K562 (cell line): ENCODE measurements at regions not wholly inside any gene's neighbourhood (a gene's known extent, or its start where the extent isn't known, plus 50 kb on each side); places are given as distances from the start of the nearest gene placed in this dataset.

ENCODE experiments used
- ATAC-seq: fragments of 200-7000 bp; cut with Tn5 transposase; 3 replicates; pipeline ENCODE4 v1.9.1; 2020; ENCODE audit warnings: moderate library complexity
- BruUV-seq: library from RNA; stranded (reverse); fragments of 400-500 nt; replicated peaks from 2 replicates; lab custom pipeline; 2021; lab: Mats Ljungman, UMichigan
- CTCF ChIA-PET: fragments of 300-600 bp; formaldehyde crosslinking; extraction: SDS; loops from one replicate; lab custom pipeline; 2021; ENCODE audit warnings: low intra/inter-chr PET ratio; lab: Yijun Ruan, JAX
- POLR2A ChIA-PET: fragments of 300-600, 350-650 bp; sonication (Branson Sonifier 250); formaldehyde crosslinking; extraction: SDS; loops from one replicate; lab custom pipeline; 2021; ENCODE audit warnings: antibody characterized with exemption, inconsistent platforms; lab: Yijun Ruan, JAX
- DNase-seq, 4 experiments: peaks; one replicate each; pipeline versions ENCODE4 v3.0.0 to v3.0.0-alpha.2; 2011 to 2018; ENCODE audit warnings: low spot score in 3 of 4, mixed read lengths in 3 of 4; ENCODE audit errors: extremely low read depth in 1 of 4
- FAIRE-seq: peaks from 2 replicates; lab custom pipeline; 2011; peaks lifted over from hg19 to GRCh38; lab: Jason Lieb, UNC
- H2AFZ ChIP-seq: 2 replicates; pipeline ENCODE4 v1.6.0; 2011; ENCODE audit warnings: low read depth, low read length, control low read depth, inconsistent platforms
- H3K27ac ChIP-seq: fragments of 200-600 bp; 3 replicates; pipeline ENCODE4 v1.8.0; 2011; ENCODE audit warnings: low read depth, mild to moderate bottlenecking, control low read depth, inconsistent platforms, low read length, moderate library complexity, mixed read lengths; ENCODE audit errors: extremely low read depth
- H3K27me3 ChIP-seq, 2 experiments: fragments of 300-600 bp in 1 of 2; 2 replicates in 1 of 2; 3 replicates in 1 of 2; pipeline versions ENCODE4 v1.6.0 to v1.8.0; 2011; ENCODE audit warnings: inconsistent platforms in 2 of 2, low read length in 2 of 2, mild to moderate bottlenecking in 1 of 2, mixed read lengths in 1 of 2, moderate library complexity in 1 of 2; ENCODE audit not compliant: control insufficient read depth in 2 of 2, insufficient read depth in 2 of 2
- H3K36me3 ChIP-seq: fragments of 300-600 bp; 3 replicates; pipeline ENCODE4 v1.8.0; 2011; ENCODE audit warnings: mild to moderate bottlenecking, low read length, inconsistent platforms; ENCODE audit not compliant: control insufficient read depth, insufficient read depth
- H3K4me1 ChIP-seq, 2 experiments: fragments of 200-600 bp in 1 of 2; replicated peaks in 1 of 2; 2 replicates in 1 of 2; 3 replicates in 1 of 2; pipeline versions ENCODE4 v1.5.1 to v1.8.0; 2011; ENCODE audit warnings: inconsistent platforms in 2 of 2, low read length in 2 of 2, mild to moderate bottlenecking in 1 of 2, mixed read lengths in 1 of 2, moderate library complexity in 1 of 2; ENCODE audit not compliant: control insufficient read depth in 2 of 2, insufficient read depth in 2 of 2
- H3K4me2 ChIP-seq: 2 replicates; pipeline ENCODE4 v1.6.1; 2011; ENCODE audit warnings: low read length, control low read depth, inconsistent platforms, mixed read lengths; ENCODE audit not compliant: insufficient read depth
- H3K4me3 ChIP-seq: fragments of 200-600 bp; sonication (generic), shearing (Covaris generic); 2 replicates; pipeline ENCODE4 v1.5.1; 2016; ENCODE audit warnings: control low read depth, inconsistent platforms
- H3K79me2 ChIP-seq: fragments of 200-600 bp; 3 replicates; pipeline ENCODE4 v1.8.0; 2011; ENCODE audit warnings: low read length, inconsistent platforms; ENCODE audit not compliant: control insufficient read depth, insufficient read depth
- H3K9ac ChIP-seq, 2 experiments: 2 replicates each; pipeline versions ENCODE4 v1.6.0 to v1.6.1; 2011; ENCODE audit warnings: low read depth in 2 of 2, low read length in 2 of 2, control low read depth in 1 of 2, inconsistent platforms in 1 of 2, mild to moderate bottlenecking in 1 of 2, mixed read lengths in 1 of 2; ENCODE audit not compliant: insufficient read depth in 1 of 2
- H3K9me1 ChIP-seq: one replicate; pipeline ENCODE4 v1.6.0; 2011; ENCODE audit warnings: inconsistent platforms, mild to moderate bottlenecking, low read length, moderate library complexity; ENCODE audit not compliant: control insufficient read depth, insufficient read depth
- H3K9me3 ChIP-seq: replicated peaks from 2 replicates; pipeline ENCODE4 v1.5.1; 2011; ENCODE audit warnings: low read depth, low read length, inconsistent platforms; ENCODE audit not compliant: control insufficient read depth, insufficient read depth
- H4K20me1 ChIP-seq: replicated peaks from 2 replicates; pipeline ENCODE4 v1.6.1; 2011; ENCODE audit warnings: low read length, inconsistent platforms, mixed read lengths; ENCODE audit not compliant: control insufficient read depth, insufficient read depth
- KAT2B ChIP-seq: IDR thresholded peaks from one replicate; pipeline ENCODE4 v1.6.1; 2012; ENCODE audit warnings: low read depth, mild to moderate bottlenecking, control low read depth, inconsistent platforms, low read length, moderate library complexity
- MAFK ChIP-seq: IDR thresholded peaks from 2 replicates; pipeline ENCODE4 v1.6.1; 2011; ENCODE audit warnings: low read length, improper control_type of control experiment
- PHB2 ChIP-seq: fragments of 450-650 bp; IDR thresholded peaks from 2 replicates; pipeline ENCODE4 v1.6.1; 2017; ENCODE audit warnings: low read depth
- PTTG1 ChIP-seq: fragments of 450-650 bp; IDR thresholded peaks from 2 replicates; pipeline ENCODE4 v1.6.1; 2016; ENCODE audit warnings: low read depth, mild to moderate bottlenecking, missing genetic modification characterization, missing compliant biosample characterization
- RBM25 ChIP-seq: fragments of 200-400 bp; formaldehyde crosslinking; IDR thresholded peaks from 2 replicates; pipeline ENCODE4 v1.6.1; 2018; ENCODE audit warnings: low read length, low read depth, moderate library complexity; ENCODE audit not compliant: severe bottlenecking
- TCF3 ChIP-seq: sonication (generic); formaldehyde crosslinking; IDR thresholded peaks from 2 replicates; pipeline ENCODE4 v1.4.0; 2020; ENCODE audit warnings: mild to moderate bottlenecking, missing genetic modification reagents
- XRCC3 ChIP-seq: fragments of 450-650 bp; IDR thresholded peaks from 2 replicates; pipeline ENCODE4 v1.6.1; 2017; ENCODE audit warnings: mild to moderate bottlenecking, moderate library complexity
- ZFX ChIP-seq: sonication (generic); formaldehyde crosslinking; IDR thresholded peaks from 2 replicates; pipeline ENCODE4 v1.8.0; 2022; ENCODE audit warnings: mild to moderate bottlenecking, missing genetic modification reagents, moderate library complexity
- ZNF174 ChIP-seq: fragments of 250-450 bp; sonication (Bioruptor Pico); IDR thresholded peaks from 2 replicates; pipeline ENCODE4 v1.4.0; 2020; ENCODE audit warnings: mild to moderate bottlenecking
- ZNF232 ChIP-seq: sonication (generic); formaldehyde crosslinking; IDR thresholded peaks from 2 replicates; pipeline ENCODE4 v1.8.0; 2022; ENCODE audit warnings: mild to moderate bottlenecking, missing genetic modification reagents
- ZNF3 ChIP-seq: fragments of 250-450 bp; sonication (Bioruptor Pico); IDR thresholded peaks from 2 replicates; pipeline ENCODE4 v1.5.0; 2021; ENCODE audit warnings: mild to moderate bottlenecking, moderate library complexity
- WGBS: fragments of 100-300 bp; shearing (Covaris generic); methylation state at CpG from one replicate; pipeline ENCODE4 v1.1.6; 2016; ENCODE audit warnings: low coverage, mixed read lengths; ENCODE audit not compliant: insufficient coverage; ENCODE audit errors: missing lambda C conversion rate; 5-methylcytosine and 5-hydroxymethylcytosine counted together
- in situ Hi-C: fragments of 300-500 bp; cut with MboI; formaldehyde crosslinking; loops from 4 replicates; pipeline ENCODE4 v1.15.0; 2018; ENCODE audit warnings: inconsistent platforms, mixed read lengths
- intact Hi-C: fragments of 100-400 bp; cut with micrococcal nuclease; formaldehyde crosslinking; loops from 2 replicates; pipeline ENCODE4 v1.14.2; 2022
- TF ChIP-seq, protein P1 (sequence below): sonication (generic); formaldehyde crosslinking; IDR thresholded peaks from 2 replicates; pipeline ENCODE4 v1.8.0; 2022; ENCODE audit warnings: missing genetic modification reagents, mild to moderate bottlenecking, borderline replicate concordance

GRCh38 chr12:20985399-20985798 is 145.6 kb upstream of the SLCO1B1 start:
- in situ Hi-C loops (no loop called here), intact Hi-C loops (no loop called here)
- Histone ChIP-seq H3K27ac (no peak overlapping the region), H4K20me1 (no peaks in the 10 kb centered on the region), H3K79me2 (no peaks in the 10 kb centered on the region), H2AFZ (no peak overlapping the region), H3K4me1 (no peaks in the 10 kb centered on the region), H3K4me3 (no peak overlapping the region), H3K36me3 (no peaks in the 10 kb centered on the region), H3K27me3 (no peaks in the 10 kb centered on the region), H3K4me2 (no peak overlapping the region), H3K9me1 (no peaks in the 10 kb centered on the region), H3K9ac (no peak overlapping the region), H3K9me3 (no peaks in the 10 kb centered on the region)
- no peak for ATAC-seq
- no TSS peak for BruUV-seq
- DNase-seq, result no peak
- FAIRE-seq, result no peak
- ChIA-PET CTCF (no interaction called here), POLR2A (no interaction called here)
- WGBS, result 0% methylated on average over 1 of the region's 1 CpG
- TF ChIP-seq XRCC3 (no peak), ZNF174 (no peak), PTTG1 (tag) (no peak), TCF3 (CRISPR knock-in tag) (no peak), MAFK (no peak), ZNF232 (no peak), KAT2B (no peak), PHB2 (no peak), ZNF3 (CRISPR knock-in tag) (no peak), ZFX (CRISPR knock-in tag) (no peak), RBM25 (no peak)
- TF ChIP-seq, protein P1, sequence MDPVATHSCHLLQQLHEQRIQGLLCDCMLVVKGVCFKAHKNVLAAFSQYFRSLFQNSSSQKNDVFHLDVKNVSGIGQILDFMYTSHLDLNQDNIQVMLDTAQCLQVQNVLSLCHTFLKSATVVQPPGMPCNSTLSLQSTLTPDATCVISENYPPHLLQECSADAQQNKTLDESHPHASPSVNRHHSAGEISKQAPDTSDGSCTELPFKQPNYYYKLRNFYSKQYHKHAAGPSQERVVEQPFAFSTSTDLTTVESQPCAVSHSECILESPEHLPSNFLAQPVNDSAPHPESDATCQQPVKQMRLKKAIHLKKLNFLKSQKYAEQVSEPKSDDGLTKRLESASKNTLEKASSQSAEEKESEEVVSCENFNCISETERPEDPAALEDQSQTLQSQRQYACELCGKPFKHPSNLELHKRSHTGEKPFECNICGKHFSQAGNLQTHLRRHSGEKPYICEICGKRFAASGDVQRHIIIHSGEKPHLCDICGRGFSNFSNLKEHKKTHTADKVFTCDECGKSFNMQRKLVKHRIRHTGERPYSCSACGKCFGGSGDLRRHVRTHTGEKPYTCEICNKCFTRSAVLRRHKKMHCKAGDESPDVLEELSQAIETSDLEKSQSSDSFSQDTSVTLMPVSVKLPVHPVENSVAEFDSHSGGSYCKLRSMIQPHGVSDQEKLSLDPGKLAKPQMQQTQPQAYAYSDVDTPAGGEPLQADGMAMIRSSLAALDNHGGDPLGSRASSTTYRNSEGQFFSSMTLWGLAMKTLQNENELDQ (CRISPR knock-in tag), result no peak
